Glutamatergic neuron (in vitro differentiated cells): ENCODE measurements at regions not wholly inside any gene's neighbourhood (a gene's known extent, or its start where the extent isn't known, plus 50 kb on each side); places are given as distances from the start of the nearest gene placed in this dataset.

Experiments used
- DNase-seq: peaks from one replicate; pipeline ENCODE4 v3.0.0; 2022
- H3K27ac Mint-ChIP-seq: one replicate; pipeline ENCODE4 v1.8.0; 2020; ENCODE audit warnings: mild to moderate bottlenecking, mixed read lengths, inconsistent platforms; ENCODE audit not compliant: unreplicated experiment
- H3K27me3 Mint-ChIP-seq: one replicate; pipeline ENCODE4 v1.8.0; 2020; ENCODE audit warnings: mild to moderate bottlenecking, moderate library complexity, mixed read lengths, inconsistent platforms; ENCODE audit not compliant: unreplicated experiment
- H3K36me3 Mint-ChIP-seq: one replicate; pipeline ENCODE4 v1.8.0; 2020; ENCODE audit warnings: mild to moderate bottlenecking, mixed read lengths, inconsistent platforms; ENCODE audit not compliant: unreplicated experiment
- H3K4me1 Mint-ChIP-seq: one replicate; pipeline ENCODE4 v1.8.0; 2020; ENCODE audit warnings: mild to moderate bottlenecking, low read depth, mixed read lengths, inconsistent platforms; ENCODE audit not compliant: unreplicated experiment
- H3K4me3 Mint-ChIP-seq: one replicate; pipeline ENCODE4 v1.8.0; 2020; ENCODE audit warnings: mild to moderate bottlenecking, mixed read lengths, inconsistent platforms; ENCODE audit not compliant: unreplicated experiment
- H3K9me3 Mint-ChIP-seq: one replicate; pipeline ENCODE4 v1.8.0; 2020; ENCODE audit warnings: mild to moderate bottlenecking, moderate library complexity, mixed read lengths, inconsistent platforms; ENCODE audit not compliant: unreplicated experiment
- CTCF ChIP-seq: fragments of 200-600 bp; sonication (generic); IDR thresholded peaks from one replicate; pipeline ENCODE4 v1.5.0; 2021; ENCODE audit not compliant: partially characterized antibody, unreplicated experiment

DNA sequence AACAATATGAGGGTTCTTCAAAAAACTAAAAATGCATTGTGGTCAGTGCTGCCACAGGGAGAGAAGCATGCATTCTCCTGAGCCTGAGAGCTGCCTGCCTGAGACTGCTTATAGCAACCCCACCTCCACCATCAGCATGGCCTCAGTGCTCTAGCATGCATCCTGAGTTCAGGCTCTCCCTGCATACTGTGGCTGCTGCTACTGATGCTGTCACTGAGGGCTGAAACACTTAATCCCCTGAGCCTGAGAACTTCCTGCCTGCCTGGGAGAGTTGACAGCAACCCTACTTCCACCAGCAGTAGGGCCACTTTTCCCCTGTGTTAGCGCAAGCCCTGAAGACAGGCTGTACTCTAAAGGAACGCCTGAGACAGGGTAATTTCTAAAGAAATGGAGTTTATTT lies 206.0 kb downstream of the FBXO4 start:
- H3K9me3 Mint-ChIP-seq, result no peaks in the 10 kb centered on the region
- H3K36me3 Mint-ChIP-seq, result no peaks in the 10 kb centered on the region
- no peak for TF ChIP-seq CTCF
- H3K4me3 Mint-ChIP-seq, result no peak overlapping the region
- no peak for DNase-seq
- H3K4me1 Mint-ChIP-seq, result no peaks in the 10 kb centered on the region
- peaks cover 2% of the 10 kb centered on the region for H3K27me3 Mint-ChIP-seq
- no peak overlapping the region for H3K27ac Mint-ChIP-seq

DNA sequence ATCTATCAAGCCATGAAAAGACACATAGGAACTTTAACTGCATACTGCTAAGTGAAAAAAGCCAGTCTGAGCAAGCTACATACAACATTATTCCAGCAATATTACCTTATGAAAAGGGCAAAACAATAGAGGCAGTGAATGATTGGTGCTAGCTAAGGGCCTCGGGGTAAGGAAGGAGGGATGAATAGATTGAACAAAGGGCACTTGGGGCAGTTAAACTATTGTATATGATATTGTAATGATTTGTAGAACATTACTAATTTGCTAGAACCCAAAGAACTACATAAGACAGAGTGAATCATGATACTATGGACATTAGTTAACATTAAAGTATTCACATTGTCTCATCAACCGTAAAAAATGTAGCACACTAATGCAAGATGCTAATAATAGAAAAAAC lies 218.3 kb downstream of the FBXO4 start:
- Mint-ChIP-seq H3K27ac (no peak overlapping the region), H3K4me3 (no peak overlapping the region), H3K36me3 (peaks cover 3% of the 10 kb centered on the region), H3K27me3 (peaks cover 2% of the 10 kb centered on the region), H3K4me1 (no peaks in the 10 kb centered on the region), H3K9me3 (no peaks in the 10 kb centered on the region)
- DNase-seq, result no peak
- TF ChIP-seq CTCF, result no peak

- Mint-ChIP-seq H3K4me3 (no peak overlapping the region), H3K27me3 (peaks cover 2% of the 10 kb centered on the region), H3K4me1 (no peaks in the 10 kb centered on the region), H3K9me3 (peaks cover 13% of the 10 kb centered on the region), H3K27ac (no peak overlapping the region), H3K36me3 (peaks cover 23% of the 10 kb centered on the region)
- no peak for DNase-seq
- TF ChIP-seq CTCF, result no peak
These were observed 223.7 kb downstream of the FBXO4 start for GRCh38 chr5:42148813-42149212.

DNA sequence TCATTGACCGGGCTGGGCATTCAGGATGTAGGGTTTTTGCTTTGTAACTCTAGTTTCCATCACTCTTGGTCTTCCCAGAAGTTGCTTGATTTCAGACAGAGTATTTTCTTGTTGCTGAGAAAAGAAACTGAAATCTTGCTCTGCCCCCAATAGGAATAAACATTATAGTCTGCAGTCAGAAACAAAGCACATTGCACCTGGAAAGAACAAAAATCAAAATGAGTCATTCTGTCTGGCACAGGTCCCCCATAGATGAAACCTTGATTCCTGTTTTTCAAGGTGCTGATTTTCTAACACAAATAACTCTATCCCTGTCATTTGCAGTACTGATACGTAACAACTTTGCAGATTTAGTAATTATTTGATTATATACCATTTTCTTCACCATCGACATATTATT lies 232.1 kb downstream of the FBXO4 start:
- H3K9me3 Mint-ChIP-seq, result peaks cover 1% of the 10 kb centered on the region
- H3K4me1 Mint-ChIP-seq, result no peaks in the 10 kb centered on the region
- H3K27me3 Mint-ChIP-seq, result no peaks in the 10 kb centered on the region
- H3K36me3 Mint-ChIP-seq, result no peaks in the 10 kb centered on the region
- no peak overlapping the region for H3K4me3 Mint-ChIP-seq
- H3K27ac Mint-ChIP-seq, result no peak overlapping the region
- no peak for TF ChIP-seq CTCF
- no peak for DNase-seq

DNA sequence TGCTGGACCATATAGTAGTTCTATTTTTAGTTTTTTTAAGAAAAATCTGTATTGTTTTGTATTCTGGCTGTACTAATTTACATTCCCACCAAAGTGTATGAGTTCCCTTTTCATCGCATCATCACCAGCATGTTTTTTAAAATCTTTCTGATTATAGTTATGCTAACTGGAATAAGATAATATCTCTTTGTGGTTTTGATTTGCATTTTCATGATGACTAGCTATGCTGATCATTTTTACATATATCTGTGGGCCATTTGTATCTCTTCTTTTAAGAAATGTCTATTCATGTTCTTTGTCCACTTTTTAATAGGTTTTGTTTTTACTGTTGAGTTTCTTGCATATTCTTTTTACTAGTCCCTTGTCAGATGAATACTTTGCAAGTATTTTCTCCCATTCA lies 238.0 kb downstream of the FBXO4 start:
- Mint-ChIP-seq H3K36me3 (no peaks in the 10 kb centered on the region), H3K4me3 (no peak overlapping the region), H3K9me3 (no peaks in the 10 kb centered on the region), H3K27ac (no peak overlapping the region), H3K4me1 (no peaks in the 10 kb centered on the region), H3K27me3 (no peaks in the 10 kb centered on the region)
- no peak for TF ChIP-seq CTCF
- no peak for DNase-seq
